Transverse colon (tissue), 3 donors: ENCODE measurements at regions not wholly inside any gene's neighbourhood (a gene's known extent, or its start where the extent isn't known, plus 50 kb on each side); places are given as distances from the start of the nearest gene placed in this dataset.

Source experiments
- CTCF ChIP-seq, 5 experiments: fragments of 200-600 bp in 3 of 5; fragments of 450-650 bp in 2 of 5; sonication (generic) in 3 of 5; IDR thresholded peaks; 1 replicate in 2 of 5; 2 replicates in 3 of 5; pipeline ENCODE4 v1.5.1; 2016 to 2017; ENCODE audit warnings: antibody characterized with exemption in 5 of 5, inconsistent platforms in 3 of 5, mild to moderate bottlenecking in 2 of 5, moderate library complexity in 1 of 5
- EP300 ChIP-seq: sonication (generic); formaldehyde crosslinking; IDR thresholded peaks from one replicate; pipeline ENCODE4 v1.6.1; 2017; ENCODE audit warnings: antibody characterized with exemption, low read depth
- POLR2A ChIP-seq: fragments of 450-650 bp; IDR thresholded peaks from one replicate; pipeline ENCODE4 v1.6.1; 2016; ENCODE audit warnings: antibody characterized with exemption, mild to moderate bottlenecking, moderate library complexity

- no peak for TF ChIP-seq CTCF (IDR thresholded peaks at IDR 0.05)
- no peak for TF ChIP-seq POLR2A
- no peak for TF ChIP-seq EP300
These were observed 326.3 kb downstream of the C4orf33 start for GRCh38 chr4:129422277-129422676.
